SU-DHL-6 (cell line): ENCODE measurements at regions not wholly inside any gene's neighbourhood (a gene's known extent, or its start where the extent isn't known, plus 50 kb on each side); places are given as distances from the start of the nearest gene placed in this dataset.

Experiments used
- EZH2phosphoT487 ChIP-seq: fragments of 200-600 bp; sonication (generic), shearing (Covaris generic); conservative IDR thresholded peaks from 2 replicates; pipeline ENCODE4 v1.6.1; 2018; ENCODE audit warnings: mild to moderate bottlenecking, antibody characterized with exemption, low read length, moderate library complexity, mixed read lengths
- TF ChIP-seq, protein P1 (sequence below): fragments of 200-600 bp; sonication (generic); IDR thresholded peaks from one replicate; pipeline ENCODE4 v1.5.1; 2017; ENCODE audit warnings: antibody characterized with exemption, mild to moderate bottlenecking, low read length, moderate library complexity; ENCODE audit not compliant: insufficient read depth, poor library complexity, severe bottlenecking

DNA sequence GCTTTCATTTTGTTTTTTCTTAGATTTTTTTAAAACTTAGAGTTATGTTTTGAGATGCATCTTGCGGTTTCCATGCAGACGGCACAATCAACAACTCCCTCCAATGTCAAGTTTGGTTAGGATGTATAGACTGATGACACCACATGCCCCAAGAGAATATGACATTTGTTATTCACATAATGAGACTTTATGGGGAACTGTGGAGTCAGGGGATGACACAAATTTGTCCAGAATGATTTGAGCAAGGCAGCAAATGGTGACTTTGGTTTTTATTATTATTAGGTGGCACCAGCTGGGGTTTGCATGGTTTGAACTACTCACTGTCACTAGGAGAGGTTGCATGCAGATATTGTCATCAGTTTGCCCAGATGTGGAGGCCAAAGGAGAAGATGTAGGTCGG, 461.8 kb upstream of the PRKX start:
- TF ChIP-seq, protein P1, sequence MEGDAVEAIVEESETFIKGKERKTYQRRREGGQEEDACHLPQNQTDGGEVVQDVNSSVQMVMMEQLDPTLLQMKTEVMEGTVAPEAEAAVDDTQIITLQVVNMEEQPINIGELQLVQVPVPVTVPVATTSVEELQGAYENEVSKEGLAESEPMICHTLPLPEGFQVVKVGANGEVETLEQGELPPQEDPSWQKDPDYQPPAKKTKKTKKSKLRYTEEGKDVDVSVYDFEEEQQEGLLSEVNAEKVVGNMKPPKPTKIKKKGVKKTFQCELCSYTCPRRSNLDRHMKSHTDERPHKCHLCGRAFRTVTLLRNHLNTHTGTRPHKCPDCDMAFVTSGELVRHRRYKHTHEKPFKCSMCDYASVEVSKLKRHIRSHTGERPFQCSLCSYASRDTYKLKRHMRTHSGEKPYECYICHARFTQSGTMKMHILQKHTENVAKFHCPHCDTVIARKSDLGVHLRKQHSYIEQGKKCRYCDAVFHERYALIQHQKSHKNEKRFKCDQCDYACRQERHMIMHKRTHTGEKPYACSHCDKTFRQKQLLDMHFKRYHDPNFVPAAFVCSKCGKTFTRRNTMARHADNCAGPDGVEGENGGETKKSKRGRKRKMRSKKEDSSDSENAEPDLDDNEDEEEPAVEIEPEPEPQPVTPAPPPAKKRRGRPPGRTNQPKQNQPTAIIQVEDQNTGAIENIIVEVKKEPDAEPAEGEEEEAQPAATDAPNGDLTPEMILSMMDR: no peak
- no peak for TF ChIP-seq EZH2phosphoT487
